ENCODE measurements at regions not wholly inside any gene's neighbourhood (a gene's known extent, or its start where the extent isn't known, plus 50 kb on each side); places are given as distances from the start of the nearest gene placed in this dataset.

GRCh38 chr3:103926936-103927335, 1439.8 kb upstream of the ALCAM start:
- in situ Hi-C loops (cut with HindIII; ENCODE audit: low sequenced_read_pairs): no loop called here

- in situ Hi-C loops (cut with HindIII; ENCODE audit: low sequenced_read_pairs): no loop called here
Observed at GRCh38 chr3:103927896-103928295, 1438.8 kb upstream of the ALCAM start.

- in situ Hi-C loops (cut with HindIII; ENCODE audit: low sequenced_read_pairs): no loop called here
Observed at GRCh38 chr3:103937094-103937493, 1429.6 kb upstream of the ALCAM start.

DNA sequence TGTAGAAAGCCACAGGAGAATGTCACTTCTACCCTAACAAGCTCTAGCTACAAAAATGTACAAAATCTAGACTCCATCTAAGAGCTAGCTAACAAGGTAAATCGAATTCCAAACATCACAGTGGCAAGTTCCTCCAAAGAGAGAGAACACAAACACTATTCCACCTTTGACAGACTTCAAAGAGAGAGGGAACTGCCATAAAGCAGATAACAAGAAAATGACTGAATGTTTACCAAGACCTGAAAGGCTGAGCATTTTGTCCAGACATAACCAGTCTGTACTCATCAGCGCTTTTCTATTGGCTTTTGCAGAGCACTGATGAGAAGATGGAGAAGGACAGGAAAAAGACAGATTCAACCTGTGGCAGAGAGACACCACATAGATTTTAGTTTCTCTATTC, 1419.6 kb upstream of the ALCAM start:
- in situ Hi-C loops (cut with HindIII; ENCODE audit: low sequenced_read_pairs): no loop called here

DNA sequence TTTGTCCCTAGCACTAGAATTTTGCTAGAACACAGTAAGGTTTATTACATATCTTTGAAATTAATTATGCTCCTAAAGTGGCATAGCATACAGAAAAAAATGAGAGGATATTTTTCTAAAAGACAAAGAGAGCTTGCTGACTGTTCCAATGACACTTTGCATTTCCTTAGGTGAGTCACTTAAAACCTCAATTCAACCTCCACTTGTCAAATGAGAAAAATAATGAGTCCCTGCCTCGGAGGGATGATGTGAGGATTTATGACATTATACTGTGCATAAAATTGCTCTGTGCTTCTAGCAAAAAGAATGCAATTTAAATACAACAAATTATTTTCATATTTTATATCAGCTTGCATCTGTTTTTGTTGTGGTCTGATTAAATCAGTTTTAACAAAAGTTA, 1417.0 kb upstream of the ALCAM start:
- in situ Hi-C loops (cut with HindIII; ENCODE audit: low sequenced_read_pairs): no loop called here

DNA sequence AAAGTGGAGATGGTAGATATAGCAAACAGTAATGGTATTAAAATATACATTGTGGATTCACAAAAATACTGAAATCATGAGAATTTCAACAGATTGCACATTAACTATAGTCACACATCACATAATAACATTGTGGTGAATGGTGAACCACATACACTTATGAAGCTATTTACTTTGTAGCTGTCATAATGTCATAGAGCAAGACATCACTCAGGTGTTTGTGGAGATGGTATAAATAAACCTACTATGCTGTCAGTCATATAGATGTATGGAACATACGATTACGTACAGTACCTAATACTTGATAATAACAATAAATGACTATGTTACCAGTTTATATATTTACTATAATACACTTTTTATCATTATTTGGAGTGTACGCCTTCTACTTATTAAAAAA, 1416.0 kb upstream of the ALCAM start:
- in situ Hi-C loops (cut with HindIII; ENCODE audit: low sequenced_read_pairs): no loop called here

GRCh38 chr3:103953796-103954195, 1412.9 kb upstream of the ALCAM start:
- in situ Hi-C loops (cut with HindIII; ENCODE audit: low sequenced_read_pairs): no loop called here

DNA sequence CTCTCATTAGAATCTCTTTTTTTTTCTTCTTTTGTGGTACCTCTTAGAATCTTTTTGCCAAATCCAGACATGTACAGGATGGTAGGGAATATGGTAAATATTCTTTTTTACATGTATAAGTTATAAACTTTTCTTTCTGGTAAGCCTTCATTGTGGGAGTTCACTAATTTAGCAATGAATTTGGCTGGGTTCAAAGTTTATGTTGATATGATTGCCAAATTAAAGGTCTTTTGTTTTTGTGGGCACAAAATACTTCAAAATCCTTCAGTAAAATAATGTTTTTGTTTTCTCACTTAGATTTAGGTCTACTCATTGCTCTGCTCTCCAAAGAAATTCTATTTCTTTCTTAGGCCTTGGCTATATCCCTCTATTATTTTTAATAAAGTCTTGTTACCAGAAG, 1405.9 kb upstream of the ALCAM start:
- in situ Hi-C loops (cut with HindIII; ENCODE audit: low sequenced_read_pairs): no loop called here

GRCh38 chr3:103963599-103963998, 1403.1 kb upstream of the ALCAM start:
- in situ Hi-C loops (cut with HindIII; ENCODE audit: low sequenced_read_pairs): no loop called here

- in situ Hi-C loops (cut with HindIII; ENCODE audit: low sequenced_read_pairs): no loop called here
Observed at GRCh38 chr3:103965764-103966163, 1400.9 kb upstream of the ALCAM start.

DNA sequence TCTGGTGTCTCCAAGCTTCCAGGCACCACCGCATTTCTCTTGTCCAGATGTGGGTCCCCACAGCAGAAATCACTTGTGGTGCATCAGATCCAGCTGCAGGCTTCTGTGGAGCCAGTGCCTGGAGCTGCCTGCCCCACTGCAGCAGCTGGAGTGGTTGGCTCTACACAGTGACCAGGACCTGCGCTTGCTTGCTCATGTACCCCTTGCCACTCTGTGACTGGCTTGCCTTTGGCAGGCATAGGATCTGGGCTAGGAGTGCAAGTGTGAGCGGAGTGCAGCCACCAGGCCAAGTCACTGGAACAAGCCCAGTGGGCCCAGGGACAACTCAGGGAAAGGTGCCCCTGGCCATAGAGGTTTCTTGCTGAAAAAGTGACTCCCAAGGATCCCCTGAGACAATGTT, 1400.0 kb upstream of the ALCAM start:
- in situ Hi-C loops (cut with HindIII; ENCODE audit: low sequenced_read_pairs): no loop called here

GRCh38 chr3:103968131-103968530, 1398.6 kb upstream of the ALCAM start:
- in situ Hi-C loops (cut with HindIII; ENCODE audit: low sequenced_read_pairs): no loop called here

DNA sequence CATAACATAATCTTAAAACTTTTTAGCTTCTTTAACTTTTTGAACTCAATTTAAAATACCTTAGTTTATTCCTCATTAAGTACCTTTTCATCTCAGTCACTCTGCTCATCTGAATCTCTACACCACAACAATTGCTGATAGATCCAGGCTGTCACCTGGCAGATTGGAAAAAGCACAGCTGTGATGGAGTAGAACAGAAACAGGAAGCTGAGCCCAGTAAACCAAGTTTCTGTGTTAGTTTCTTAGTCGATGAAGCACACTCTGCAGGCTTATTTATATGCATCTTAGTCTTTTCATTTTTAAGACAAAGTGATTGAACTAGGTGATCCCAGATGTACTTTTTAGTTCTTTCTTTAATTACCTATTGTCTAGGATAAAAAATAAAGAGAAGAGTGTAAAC, 1398.0 kb upstream of the ALCAM start:
- in situ Hi-C loops (cut with HindIII; ENCODE audit: low sequenced_read_pairs): no loop called here

- in situ Hi-C loops (cut with HindIII; ENCODE audit: low sequenced_read_pairs): loop anchor here (25.0 kb wide), 1 partner anchor 260 kb away; no protein-coding TSS in a partner anchor
Observed at GRCh38 chr3:103976931-103977339, 1389.8 kb upstream of the ALCAM start.

DNA sequence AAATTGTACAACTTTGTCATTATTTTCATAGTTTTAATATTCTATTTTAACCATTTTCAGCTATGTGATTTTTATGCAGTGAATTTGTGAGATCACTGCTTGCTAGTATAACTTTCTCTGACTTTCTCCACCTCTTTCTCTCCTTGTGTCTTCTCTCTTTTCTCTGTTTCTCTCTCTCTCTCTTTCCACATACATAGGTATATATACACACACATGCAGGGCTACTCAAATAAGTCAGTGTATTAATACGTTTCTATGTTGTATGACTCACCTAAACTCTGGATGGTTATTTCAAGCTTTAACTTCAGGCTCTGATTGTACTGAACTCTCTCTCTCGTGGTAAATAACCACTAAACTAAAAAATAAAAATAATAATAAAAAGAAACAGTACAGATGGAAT, 1389.3 kb upstream of the ALCAM start:
- in situ Hi-C loops (cut with HindIII; ENCODE audit: low sequenced_read_pairs): loop anchor here (25.0 kb wide), 1 partner anchor 260 kb away; no protein-coding TSS in a partner anchor

- in situ Hi-C loops (cut with HindIII; ENCODE audit: low sequenced_read_pairs): loop anchor here (25.0 kb wide), 1 partner anchor 246 kb away; no protein-coding TSS in a partner anchor
Observed at GRCh38 chr3:103991461-103992115, 1375.1 kb upstream of the ALCAM start.

GRCh38 chr3:103992469-103992868, 1374.2 kb upstream of the ALCAM start:
- in situ Hi-C loops (cut with HindIII; ENCODE audit: low sequenced_read_pairs): loop anchor here (25.0 kb wide), 1 partner anchor 245 kb away; no protein-coding TSS in a partner anchor

GRCh38 chr3:104004956-104005355, 1361.8 kb upstream of the ALCAM start:
- in situ Hi-C loops (cut with HindIII; ENCODE audit: low sequenced_read_pairs): no loop called here

GRCh38 chr3:104005815-104006214, 1360.9 kb upstream of the ALCAM start:
- in situ Hi-C loops (cut with HindIII; ENCODE audit: low sequenced_read_pairs): no loop called here

DNA sequence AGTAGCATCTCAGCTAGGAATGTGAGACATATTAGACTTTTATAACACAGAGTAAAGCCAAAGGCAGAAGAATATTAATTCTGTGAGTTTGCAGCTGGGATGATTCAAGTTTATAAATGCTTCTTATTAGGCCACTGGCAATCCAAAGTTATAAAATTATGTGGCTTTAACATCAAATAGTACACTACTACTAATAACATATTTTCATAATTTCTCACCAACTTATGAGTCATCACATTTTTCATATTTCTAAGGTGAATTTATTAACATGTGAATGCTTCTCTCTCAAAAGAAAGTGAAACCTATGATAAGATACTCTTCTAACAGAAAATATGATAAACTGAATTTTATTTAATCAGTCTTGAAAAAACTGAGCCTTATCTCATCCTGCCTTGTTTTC, 1348.2 kb upstream of the ALCAM start:
- in situ Hi-C loops (cut with HindIII; ENCODE audit: low sequenced_read_pairs): no loop called here

DNA sequence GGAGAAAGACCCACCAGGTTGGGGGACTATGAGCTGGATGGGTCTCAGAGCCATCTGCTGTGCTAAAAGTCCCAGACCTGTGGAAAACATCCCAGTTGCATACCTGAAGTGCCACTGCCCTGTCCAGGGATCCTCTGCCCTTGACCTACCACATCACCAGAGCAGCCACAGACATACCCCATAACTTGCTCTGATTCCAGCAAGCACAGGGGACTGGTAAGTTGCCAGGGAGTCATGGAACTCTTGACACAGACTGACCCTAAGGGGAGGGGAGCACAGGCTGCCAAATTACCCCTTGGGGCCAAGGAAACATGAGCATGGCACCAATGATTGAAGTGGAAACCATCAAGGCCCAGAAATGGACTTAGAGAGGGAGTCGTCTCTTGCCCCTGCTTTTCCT, 1335.1 kb upstream of the ALCAM start:
- in situ Hi-C loops (cut with HindIII; ENCODE audit: low sequenced_read_pairs): no loop called here

DNA sequence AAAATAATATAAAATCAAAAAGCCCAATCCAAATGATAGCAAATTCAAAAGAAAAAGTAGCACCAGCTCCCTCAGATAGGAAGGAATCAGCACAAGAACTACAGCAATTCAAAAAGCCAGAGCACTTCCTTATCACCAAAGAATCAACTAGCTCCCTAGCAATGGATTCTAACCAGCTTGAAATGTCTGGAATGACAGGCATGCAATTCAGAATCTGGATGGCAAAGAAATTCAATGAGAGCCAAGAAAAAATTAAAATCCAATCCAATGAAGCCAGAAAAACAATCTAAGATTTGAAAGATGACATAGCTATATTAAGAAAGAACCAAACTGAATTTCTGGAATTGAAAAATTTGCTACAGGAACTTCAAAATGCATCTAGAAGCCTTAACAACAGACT, 1334.4 kb upstream of the ALCAM start:
- in situ Hi-C loops (cut with HindIII; ENCODE audit: low sequenced_read_pairs): no loop called here

DNA sequence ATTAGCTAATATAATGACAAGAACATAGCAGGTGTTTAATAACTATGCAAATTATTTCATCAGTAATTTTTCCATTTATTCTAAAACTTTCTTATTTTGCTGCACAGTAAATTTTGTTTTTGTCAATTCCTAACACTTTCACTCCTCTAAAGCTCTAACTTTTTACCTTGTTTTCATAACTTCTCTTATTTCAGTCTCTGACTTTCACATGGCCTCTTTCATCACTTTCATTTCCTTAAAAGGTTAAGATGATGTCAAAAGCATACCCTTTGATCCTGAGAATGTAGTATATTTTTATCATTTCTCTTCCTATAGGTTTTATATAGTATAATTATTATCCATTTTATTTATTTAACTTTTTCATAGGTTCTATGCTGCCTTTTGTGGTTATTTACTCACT, 1325.8 kb upstream of the ALCAM start:
- in situ Hi-C loops (cut with HindIII; ENCODE audit: low sequenced_read_pairs): no loop called here

Measured in endothelial cell of hepatic sinusoid (primary cell).